GM12878 (cell line): ENCODE measurements at regions not wholly inside any gene's neighbourhood (a gene's known extent, or its start where the extent isn't known, plus 50 kb on each side); places are given as distances from the start of the nearest gene placed in this dataset.

Source experiments
- BCLAF1 ChIP-seq: fragments of 450-650 bp; IDR thresholded peaks from 2 replicates; pipeline ENCODE4 v1.6.1; 2017; ENCODE audit warnings: antibody characterized with exemption, mild to moderate bottlenecking, moderate library complexity
- ETV6 ChIP-seq, 2 experiments: fragments of 450-650 bp in 1 of 2; IDR thresholded peaks in 1 of 2; conservative IDR thresholded peaks in 1 of 2; 2 replicates each; pipeline ENCODE4 v1.6.1; 2014; ENCODE audit warnings: antibody characterized with exemption in 1 of 2, borderline replicate concordance in 1 of 2, low read depth in 1 of 2, mild to moderate bottlenecking in 1 of 2, moderate library complexity in 1 of 2
- FOS ChIP-seq: IDR thresholded peaks from 3 replicates; pipeline ENCODE4 v1.6.1; 2011; ENCODE audit warnings: borderline replicate concordance; ENCODE audit not compliant: insufficient read length; ENCODE audit errors: extremely low read depth
- TARDBP ChIP-seq: IDR thresholded peaks from 2 replicates; pipeline ENCODE4 v1.6.1; 2016; ENCODE audit warnings: borderline replicate concordance
- ZBTB11 ChIP-seq: fragments of 450-650 bp; formaldehyde crosslinking; IDR thresholded peaks from 2 replicates; pipeline ENCODE4 v1.5.0; 2022; ENCODE audit warnings: mild to moderate bottlenecking, missing genetic modification characterization
- ZBTB4 ChIP-seq: fragments of 450-650 bp; formaldehyde crosslinking; IDR thresholded peaks from 2 replicates; pipeline ENCODE4 v1.4.0; 2022; ENCODE audit warnings: mild to moderate bottlenecking, moderate library complexity
- ZZZ3 ChIP-seq: IDR thresholded peaks from 2 replicates; pipeline ENCODE4 v1.6.1; 2011; ENCODE audit warnings: low read depth; ENCODE audit not compliant: control insufficient read depth, insufficient read length

- TF ChIP-seq BCLAF1 (no peak), ZBTB4 (CRISPR knock-in tag) (no peak), ZZZ3 (no peak), ZBTB11 (CRISPR knock-in tag) (no peak), ETV6 (conservative IDR thresholded peaks at IDR 0.05 in 1 of 2, IDR thresholded peaks at IDR 0.05 in 1 of 2; ENCODE audit: borderline replicate concordance in 1 of 2, low read depth in 1 of 2) (no peak), TARDBP (no peak), FOS (no peak)
Observed at GRCh38 chr14:44782775-44783238, 178.9 kb downstream of the KLHL28 start (continued).
